ENCODE measurements at regions not wholly inside any gene's neighbourhood (a gene's known extent, or its start where the extent isn't known, plus 50 kb on each side); places are given as distances from the start of the nearest gene placed in this dataset.

GRCh38 chr11:19419021-19419750 lies 178.4 kb upstream of the E2F8 start:
- no CpG with 5 or more reads among the region's 8 CpGs for WGBS, 2 experiments (ENCODE audit: extremely low coverage in 2 of 2, insufficient read length in 1 of 2)
- ATAC-seq (ENCODE audit: low read depth): peak; percentile 84
- Histone ChIP-seq H2AK9ac (replicated peaks; ENCODE audit: low read depth, low read length, poor library complexity) (peak overlapping the region; percentile 3), H2AK5ac (ENCODE audit: low read depth, low read length) (peak overlapping the region; percentile 87), H4K8ac (ENCODE audit: low read depth in 2 of 2, low read length in 2 of 2) (peak overlapping the region; percentile 38 to 91; a peak in 3 of 4 replicates), H2BK5ac (ENCODE audit: low read depth, low read length, poor library complexity, severe bottlenecking) (peak overlapping the region; percentile 94), H4K20me1 (ENCODE audit: insufficient read depth, low read length) (no peaks in the 10 kb centered on the region), H2AFZ (replicated peaks; ENCODE audit: low read length, poor library complexity) (peak overlapping the region; percentile 38), H3K56ac (ENCODE audit: extremely low read depth, insufficient read depth, low read length) (peak overlapping the region; percentile 92), H3K4me3 (ENCODE audit: insufficient read depth, low read depth, low read length) (peak overlapping the region; percentile 28; the same call in 1 of the 2 replicates), H3K4me1 (ENCODE audit: control insufficient read depth, insufficient read depth, low read length) (peaks cover 16% of the 10 kb centered on the region), H4K5ac (ENCODE audit: low read depth, low read length) (peak overlapping the region; percentile 31), H3K18ac (ENCODE audit: low read depth, low read length) (peak overlapping the region; percentile 63), H3K4me2 (ENCODE audit: low read depth, low read length) (peak overlapping the region; percentile 72), H3K4ac (ENCODE audit: low read depth, low read length) (peak overlapping the region; percentile 85), H3K23ac (ENCODE audit: low read depth, low read length) (peak overlapping the region; percentile 89), H3K79me1 (ENCODE audit: low read depth in 1 of 2, low read length in 2 of 2) (no peaks in the 10 kb centered on the region; a peak in 1 of 4 replicates), H3K27me3 (ENCODE audit: control insufficient read depth, insufficient read depth, low read length) (no peaks in the 10 kb centered on the region), H2BK20ac (ENCODE audit: low read depth, low read length) (peak overlapping the region; percentile 92), H3K9me3 (ENCODE audit: control insufficient read depth, insufficient read depth, low read length) (no peaks in the 10 kb centered on the region), H3K9ac (ENCODE audit: low read depth, low read length) (no peak overlapping the region; the same call in 1 of the 2 replicates), H3K27ac (ENCODE audit: insufficient read depth, low read length) (peak overlapping the region; percentile 67; the same call in 1 of the 2 replicates), H2BK120ac (ENCODE audit: low read depth, low read length) (peak overlapping the region; percentile 93), H3K9me1 (ENCODE audit: insufficient read depth, low read length) (peaks cover 13% of the 10 kb centered on the region), H4K91ac (ENCODE audit: insufficient read depth, low read depth, low read length) (peak overlapping the region; percentile 92), H3K36me3 (ENCODE audit: control insufficient read depth, insufficient read depth, low read length) (no peaks in the 10 kb centered on the region), H3K14ac (replicated peaks; ENCODE audit: low read depth, low read length) (peak overlapping the region; percentile 86), H2BK15ac (ENCODE audit: low read depth, low read length) (peak overlapping the region; percentile 90; the same call in 2 of the 3 replicates)
- POLR2A ChIA-PET (ENCODE audit: unreplicated experiment): no interaction called here
- intact Hi-C loops (cut with micrococcal nuclease) (no loop called here), in situ Hi-C loops (cut with MboI; ENCODE audit: low sequenced_read_pairs) (no loop called here), dilution Hi-C loops (cut with HindIII; ENCODE audit: low sequenced_read_pairs, unreplicated experiment) (no loop called here)
- CTCF ChIA-PET: interaction anchor here (1.1 kb wide), 1 partner anchor 13 kb away, joined by 4 read pairs; no protein-coding TSS in a partner anchor
- DNase-seq: peak; percentile 89
- BruUV-seq (replicated peaks): no TSS peak
- TF ChIP-seq CHD1 (IDR thresholded peaks at IDR 0.05; ENCODE audit: low read depth, low read length): no peak
- TF ChIP-seq SMC3 (IDR thresholded peaks at IDR 0.05; ENCODE audit: low read depth, low read length): no peak
- TF ChIP-seq FOS (IDR thresholded peaks at IDR 0.05; ENCODE audit: low read depth, low read length): peak; percentile 23; the same call in 1 of the 2 replicates
- no peak for TF ChIP-seq USF2 (IDR thresholded peaks at IDR 0.05; ENCODE audit: low read depth, low read length)
- TF ChIP-seq BHLHE40 (IDR thresholded peaks at IDR 0.05; ENCODE audit: low read depth, low read length): 0 out of 2 replicates have a peak, but pooled peaks have one; percentile 10
- 0 out of 2 replicates have a peak, but pooled peaks have one; percentile 18 for TF ChIP-seq NFE2L2 (IDR thresholded peaks at IDR 0.05; ENCODE audit: low read depth, low read length)
- TF ChIP-seq RCOR1 (IDR thresholded peaks at IDR 0.05; ENCODE audit: insufficient replicate concordance, low read length): peak; percentile 55
- TF ChIP-seq CTCF (conservative IDR thresholded peaks at IDR 0.05; ENCODE audit: low read depth, low read length): no peak
- TF ChIP-seq RFX5 (IDR thresholded peaks at IDR 0.05; ENCODE audit: low read depth, low read length): no peak
- no peak for TF ChIP-seq MXI1 (IDR thresholded peaks at IDR 0.05; ENCODE audit: borderline replicate concordance, low read depth, low read length)
- TF ChIP-seq MAZ (IDR thresholded peaks at IDR 0.05; ENCODE audit: borderline replicate concordance, low read depth, low read length): peak; percentile 10; the same call in 1 of the 2 replicates
- TF ChIP-seq MAFK (IDR thresholded peaks at IDR 0.05; ENCODE audit: low read depth, low read length): no peak
- no peak for TF ChIP-seq POLR2A (IDR thresholded peaks at IDR 0.05; ENCODE audit: low read depth, low read length)
- TF ChIP-seq RAD21 (IDR thresholded peaks at IDR 0.05; ENCODE audit: low read length): no peak
